GM18507 (cell line): ENCODE measurements at regions not wholly inside any gene's neighbourhood (a gene's known extent, or its start where the extent isn't known, plus 50 kb on each side); places are given as distances from the start of the nearest gene placed in this dataset.

Source experiments
- DNase-seq: peaks from one replicate; pipeline ENCODE4 v3.0.0; 2011; ENCODE audit warnings: low read depth; ENCODE audit not compliant: insufficient read length; ENCODE audit errors: extremely low spot score
- FAIRE-seq: peaks from 2 replicates; lab custom pipeline; 2011; peaks lifted over from hg19 to GRCh38; lab: Jason Lieb, UNC

GRCh38 chr7:88539518-88539917, 220.0 kb upstream of the ZNF804B start:
- FAIRE-seq (no peak), DNase-seq (no peak)

- DNase-seq: no peak
- FAIRE-seq: no peak
Measured at GRCh38 chr7:88523645-88524044, 217.0 kb upstream of the STEAP4 start.

GRCh38 chr7:88522771-88523293, 216.1 kb upstream of the STEAP4 start:
- DNase-seq (no peak), FAIRE-seq (no peak)

- DNase-seq: no peak
- FAIRE-seq: no peak
Measured at GRCh38 chr7:88516429-88516828, 209.7 kb upstream of the STEAP4 start.

GRCh38 chr7:88515301-88515700, 208.6 kb upstream of the STEAP4 start:
- FAIRE-seq (no peak), DNase-seq (no peak)

- DNase-seq (no peak), FAIRE-seq (no peak)
Measured at GRCh38 chr7:88509341-88509740, 202.6 kb upstream of the STEAP4 start.

- FAIRE-seq: no peak
- DNase-seq: no peak
Measured at GRCh38 chr7:88500131-88500530, 193.4 kb upstream of the STEAP4 start.

GRCh38 chr7:88495881-88496725, 189.4 kb upstream of the STEAP4 start:
- FAIRE-seq (no peak), DNase-seq (no peak)

- FAIRE-seq (no peak), DNase-seq (no peak)
Measured at GRCh38 chr7:88492153-88492552, 185.5 kb upstream of the STEAP4 start.

GRCh38 chr7:88490874-88491273, 184.2 kb upstream of the STEAP4 start:
- DNase-seq (no peak), FAIRE-seq (no peak)

- no peak for FAIRE-seq
- DNase-seq: no peak
Measured at GRCh38 chr7:88490161-88490560, 183.5 kb upstream of the STEAP4 start.

GRCh38 chr7:88485821-88486220, 179.1 kb upstream of the STEAP4 start:
- no peak for DNase-seq
- no peak for FAIRE-seq

GRCh38 chr7:88484551-88484950, 177.9 kb upstream of the STEAP4 start:
- no peak for DNase-seq
- FAIRE-seq: no peak

- no peak for DNase-seq
- no peak for FAIRE-seq
Measured at GRCh38 chr7:88480896-88481295, 174.2 kb upstream of the STEAP4 start.

GRCh38 chr7:88480271-88480670, 173.6 kb upstream of the STEAP4 start:
- DNase-seq: no peak
- FAIRE-seq: no peak

- no peak for DNase-seq
- no peak for FAIRE-seq
Measured at GRCh38 chr7:88477976-88478375, 171.3 kb upstream of the STEAP4 start.

GRCh38 chr7:88465600-88465999, 158.9 kb upstream of the STEAP4 start:
- FAIRE-seq: no peak
- DNase-seq: no peak

- DNase-seq (no peak), FAIRE-seq (no peak)
Measured at GRCh38 chr7:88462799-88463198, 156.1 kb upstream of the STEAP4 start.

GRCh38 chr7:88460650-88461049, 154.0 kb upstream of the STEAP4 start:
- DNase-seq: no peak
- FAIRE-seq: no peak

GRCh38 chr7:88458946-88459345, 152.3 kb upstream of the STEAP4 start:
- DNase-seq: no peak
- no peak for FAIRE-seq

- FAIRE-seq: no peak
- no peak for DNase-seq
Measured at GRCh38 chr7:88458279-88458678, 151.6 kb upstream of the STEAP4 start.
